Subcutaneous abdominal adipose tissue (tissue), 5 donors: ENCODE measurements at regions not wholly inside any gene's neighbourhood (a gene's known extent, or its start where the extent isn't known, plus 50 kb on each side); places are given as distances from the start of the nearest gene placed in this dataset.

Source experiments
- H3K27ac ChIP-seq: one replicate; pipeline ENCODE4 v1.7.0; 2013; ENCODE audit warnings: low read depth, mild to moderate bottlenecking, inconsistent platforms, low read length, moderate library complexity
- H3K27me3 ChIP-seq, 5 donors: one replicate each; pipeline ENCODE4 v1.7.0; 2013; ENCODE audit warnings: low read length in 5 of 5, inconsistent platforms in 1 of 5; ENCODE audit not compliant: control insufficient read depth in 5 of 5, insufficient read depth in 4 of 5
- H3K36me3 ChIP-seq, 5 donors: one replicate each; pipeline ENCODE4 v1.7.0; 2013; ENCODE audit warnings: low read length in 5 of 5; ENCODE audit not compliant: control insufficient read depth in 5 of 5, insufficient read depth in 5 of 5
- H3K4me1 ChIP-seq, 5 donors: one replicate each; pipeline ENCODE4 v1.7.0; 2013; ENCODE audit warnings: low read length in 5 of 5, mild to moderate bottlenecking in 3 of 5, moderate library complexity in 1 of 5; ENCODE audit not compliant: control insufficient read depth in 5 of 5, insufficient read depth in 5 of 5
- H3K4me3 ChIP-seq, 5 donors: one replicate each; pipeline ENCODE4 v1.7.0; 2013; ENCODE audit warnings: low read length in 5 of 5, low read depth in 1 of 5
- H3K9ac ChIP-seq, 5 donors: one replicate each; pipeline ENCODE4 v1.7.0; 2013; ENCODE audit warnings: low read length in 5 of 5, mild to moderate bottlenecking in 4 of 5, moderate library complexity in 3 of 5
- H3K9me3 ChIP-seq, 5 donors: one replicate each; pipeline ENCODE4 v1.7.0; 2013; ENCODE audit warnings: low read length in 5 of 5; ENCODE audit not compliant: control insufficient read depth in 5 of 5
- donor health status: healthy.
- donor health status: healthy.
- donor health status: healthy.
- donor health status: healthy.
- donor health status: healthy.

DNA sequence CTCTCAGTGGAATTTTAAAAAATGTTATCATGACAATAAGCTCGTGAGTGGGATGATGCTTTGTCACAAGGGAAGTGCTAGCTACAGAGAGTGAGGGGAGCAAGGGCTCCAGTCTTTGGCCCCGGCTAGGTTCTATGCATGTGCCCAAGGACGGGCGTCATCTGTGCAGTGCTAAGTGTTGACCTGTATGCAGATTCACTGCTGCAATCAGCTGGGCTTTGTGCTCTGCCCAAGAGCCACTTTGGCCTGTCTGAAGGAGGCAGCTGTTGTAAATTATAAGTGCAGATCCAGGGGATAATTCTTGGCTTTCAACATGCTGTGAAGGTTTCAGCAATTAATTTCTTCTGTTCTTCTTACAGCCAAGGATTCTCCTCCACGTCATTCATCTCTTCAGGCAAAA, 268.6 kb downstream of the PSAT1 start:
- no peaks in the 10 kb centered on the region for H3K4me1 ChIP-seq
- H3K27me3 ChIP-seq = peaks cover 0 to 3% (median 0%) of the 10 kb centered on the region in 5 donors
- H3K9ac ChIP-seq = no peak overlapping the region
- H3K4me3 ChIP-seq = no peak overlapping the region
- no peaks in the 10 kb centered on the region for H3K36me3 ChIP-seq
- no peaks in the 10 kb centered on the region for H3K9me3 ChIP-seq
- no peak overlapping the region for H3K27ac ChIP-seq

DNA sequence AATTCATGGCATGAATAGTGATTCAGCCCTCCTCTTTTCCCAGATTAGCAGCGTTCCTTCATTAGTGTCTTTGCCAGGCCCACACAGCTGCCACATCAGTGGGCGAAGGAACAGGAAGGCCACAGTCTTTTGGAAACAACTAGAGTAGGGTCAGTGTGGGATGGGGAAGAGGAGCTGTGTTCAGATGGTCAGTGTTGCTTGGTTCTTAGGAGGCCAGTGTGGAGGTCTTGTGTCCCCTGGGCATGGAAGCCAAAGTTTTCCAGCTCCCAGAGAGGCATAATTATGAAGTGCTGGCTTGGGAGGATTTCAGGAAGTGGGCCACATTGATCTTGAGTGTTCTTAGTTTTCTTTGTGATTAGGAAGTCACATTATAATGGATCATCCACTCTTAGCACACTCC, 269.6 kb downstream of the PSAT1 start:
- Histone ChIP-seq H3K27me3 (no peaks in the 10 kb centered on the region), H3K4me3 (no peak overlapping the region), H3K9ac (no peak overlapping the region), H3K9me3 (no peaks in the 10 kb centered on the region), H3K4me1 (no peaks in the 10 kb centered on the region), H3K27ac (no peak overlapping the region), H3K36me3 (no peaks in the 10 kb centered on the region)

DNA sequence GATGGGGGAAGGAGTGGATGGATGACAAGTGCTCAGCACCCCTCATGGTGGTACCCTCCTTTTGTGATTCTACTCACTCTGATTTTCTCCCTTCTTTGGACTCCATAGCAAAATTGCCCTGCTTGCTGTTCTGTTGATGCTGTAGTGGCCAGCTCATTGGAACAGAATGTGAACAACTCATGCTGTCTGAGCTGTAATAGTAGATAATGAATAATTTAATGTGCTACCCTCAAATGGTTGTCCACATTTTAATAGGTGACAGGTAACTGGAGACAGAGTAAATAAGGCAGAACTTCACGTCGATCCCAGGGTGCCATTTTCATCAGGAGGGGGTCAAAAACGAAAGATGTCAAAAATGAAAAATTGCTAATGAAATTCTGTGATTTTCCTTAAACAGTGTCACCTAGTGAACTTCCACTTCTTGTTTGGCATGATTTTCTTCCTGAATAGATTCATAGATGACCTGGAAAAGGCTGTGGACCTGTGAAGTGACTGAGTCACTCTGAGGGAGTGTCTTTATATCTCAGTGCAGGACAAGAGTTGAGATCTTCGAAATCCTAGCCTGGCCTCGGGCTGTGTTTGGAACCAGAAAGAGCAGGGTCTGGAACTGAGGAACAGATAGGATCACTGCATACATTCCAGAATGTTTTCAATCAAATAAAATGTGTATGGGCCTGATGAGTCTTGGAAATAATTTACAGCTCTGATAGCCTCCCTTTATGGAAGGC, 270.2 kb downstream of the PSAT1 start:
- H3K4me3 ChIP-seq = no peak overlapping the region
- H3K27me3 ChIP-seq = no peaks in the 10 kb centered on the region
- H3K36me3 ChIP-seq = no peaks in the 10 kb centered on the region
- H3K4me1 ChIP-seq = no peaks in the 10 kb centered on the region
- no peak overlapping the region for H3K9ac ChIP-seq
- no peak overlapping the region for H3K27ac ChIP-seq
- no peaks in the 10 kb centered on the region for H3K9me3 ChIP-seq

DNA sequence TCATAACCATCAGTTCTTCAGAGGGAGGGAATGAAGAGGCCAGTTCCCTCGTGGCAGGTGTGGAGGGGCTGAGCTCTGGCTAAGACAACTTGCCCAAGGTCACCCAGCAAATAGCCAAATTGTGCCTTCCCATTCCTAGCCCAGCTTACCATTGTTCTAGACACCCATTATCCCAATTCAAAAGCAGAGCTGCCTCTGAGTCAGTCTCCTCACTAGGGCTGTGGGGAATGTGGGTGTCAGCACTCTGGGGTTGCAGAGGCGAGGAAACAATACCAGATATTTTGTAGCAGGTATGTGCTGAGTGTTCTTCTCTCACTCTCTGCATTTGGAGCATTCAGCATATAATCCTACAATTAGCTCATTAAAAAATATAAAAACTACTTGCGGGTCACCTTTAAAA, 270.8 kb downstream of the PSAT1 start:
- no peaks in the 10 kb centered on the region for H3K36me3 ChIP-seq
- no peaks in the 10 kb centered on the region for H3K27me3 ChIP-seq
- H3K27ac ChIP-seq = no peak overlapping the region
- no peaks in the 10 kb centered on the region for H3K9me3 ChIP-seq
- H3K9ac ChIP-seq = no peak overlapping the region
- H3K4me1 ChIP-seq = peaks cover 0 to 5% (median 4%) of the 10 kb centered on the region in 5 donors
- no peak overlapping the region for H3K4me3 ChIP-seq

DNA sequence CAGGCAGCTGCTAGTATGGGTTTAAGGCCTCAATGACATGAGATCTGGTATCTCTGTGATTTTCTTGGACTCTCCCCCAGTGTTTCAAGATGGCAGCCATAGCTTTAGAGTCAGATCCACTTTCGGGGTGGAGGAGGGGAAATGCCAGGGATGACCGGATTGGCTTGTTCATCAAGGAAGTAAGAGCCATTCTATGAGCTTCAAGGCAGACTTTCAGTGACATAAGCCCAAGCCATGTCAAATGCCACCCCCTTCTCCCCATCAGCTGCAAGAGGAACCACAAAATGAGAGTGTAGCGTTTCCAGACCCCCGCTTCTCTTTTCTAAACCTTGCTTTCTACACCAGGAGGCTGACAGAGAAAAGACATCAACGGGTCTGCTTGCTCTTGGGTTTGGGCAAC, 271.8 kb downstream of the PSAT1 start:
- no peaks in the 10 kb centered on the region for H3K27me3 ChIP-seq
- H3K27ac ChIP-seq = no peak overlapping the region
- no peak overlapping the region for H3K4me3 ChIP-seq
- no peak overlapping the region for H3K9ac ChIP-seq
- peaks cover 0 to 16% (median 13%) of the 10 kb centered on the region in 5 donors for H3K4me1 ChIP-seq
- no peaks in the 10 kb centered on the region for H3K36me3 ChIP-seq
- H3K9me3 ChIP-seq = no peaks in the 10 kb centered on the region

DNA sequence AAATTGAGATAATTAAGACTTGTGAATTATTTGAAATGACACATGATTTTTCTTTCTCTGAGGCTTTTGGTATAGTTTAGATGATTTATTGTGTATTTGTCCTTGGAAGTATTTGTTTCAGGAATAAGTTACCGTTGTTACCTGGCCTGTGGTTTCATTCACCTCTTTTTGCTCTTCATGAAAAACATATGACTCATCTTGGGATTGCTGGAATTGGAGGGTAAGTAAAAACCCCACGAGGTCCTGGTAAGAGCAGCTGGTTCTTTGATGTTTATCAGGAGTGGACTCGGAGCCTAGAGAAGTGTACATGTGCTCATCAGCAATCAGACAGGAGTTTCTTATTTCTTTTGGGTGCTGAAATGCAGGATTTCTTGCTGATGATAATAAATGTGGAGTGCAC, 275.3 kb downstream of the PSAT1 start:
- Histone ChIP-seq H3K27me3 (no peaks in the 10 kb centered on the region), H3K4me1 (peaks cover 0 to 32% (median 15%) of the 10 kb centered on the region in 5 donors), H3K27ac (no peak overlapping the region), H3K4me3 (no peak overlapping the region), H3K9ac (no peak overlapping the region), H3K36me3 (no peaks in the 10 kb centered on the region), H3K9me3 (no peaks in the 10 kb centered on the region)

DNA sequence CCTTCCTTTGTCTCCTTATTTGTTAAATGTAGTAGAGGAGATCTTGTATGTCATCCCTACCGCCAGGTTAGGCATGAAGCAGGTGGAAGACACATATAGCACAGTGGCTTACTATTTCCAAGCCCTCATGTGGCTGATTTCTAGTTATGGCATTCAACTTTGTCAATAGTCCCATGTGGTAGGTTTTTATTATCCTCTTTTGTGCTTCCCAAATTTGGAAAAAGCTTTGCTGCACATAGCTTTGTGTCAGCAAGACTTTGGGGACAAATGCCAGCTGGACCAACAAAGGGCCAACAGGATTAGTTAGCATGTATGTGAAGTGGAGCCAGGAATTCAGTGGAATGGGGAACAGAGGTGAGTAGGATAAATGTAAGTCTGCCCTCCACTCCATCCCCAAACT, 276.3 kb downstream of the PSAT1 start:
- no peaks in the 10 kb centered on the region for H3K36me3 ChIP-seq
- H3K4me3 ChIP-seq = no peak overlapping the region
- no peaks in the 10 kb centered on the region for H3K9me3 ChIP-seq
- H3K27ac ChIP-seq = no peak overlapping the region
- H3K9ac ChIP-seq = no peak overlapping the region
- no peaks in the 10 kb centered on the region for H3K27me3 ChIP-seq
- H3K4me1 ChIP-seq = peaks cover 0 to 41% (median 21%) of the 10 kb centered on the region in 5 donors

DNA sequence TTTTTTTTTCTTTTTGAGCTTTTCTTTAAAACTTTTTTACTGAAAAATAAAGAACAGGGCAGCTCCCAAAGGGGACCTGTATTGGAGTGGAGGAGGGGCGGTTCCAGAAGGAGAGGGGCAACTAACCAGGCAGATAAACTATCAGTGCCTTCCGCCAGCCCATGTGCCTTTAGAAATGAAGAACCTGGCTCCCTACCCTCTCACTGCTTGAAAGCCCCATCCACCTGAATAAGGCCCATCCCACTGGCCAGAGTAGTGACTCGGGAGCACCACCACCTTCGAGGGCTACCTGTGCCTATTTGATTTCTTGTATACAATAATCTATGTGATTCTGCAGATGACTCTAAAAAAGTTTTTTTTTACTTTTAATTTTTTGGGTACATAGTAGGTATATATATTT, 276.7 kb downstream of the PSAT1 start:
- Histone ChIP-seq H3K36me3 (no peaks in the 10 kb centered on the region), H3K4me3 (no peak overlapping the region), H3K4me1 (peaks cover 0 to 44% (median 21%) of the 10 kb centered on the region in 5 donors), H3K27ac (no peak overlapping the region), H3K27me3 (no peaks in the 10 kb centered on the region), H3K9ac (no peak overlapping the region), H3K9me3 (no peaks in the 10 kb centered on the region)

DNA sequence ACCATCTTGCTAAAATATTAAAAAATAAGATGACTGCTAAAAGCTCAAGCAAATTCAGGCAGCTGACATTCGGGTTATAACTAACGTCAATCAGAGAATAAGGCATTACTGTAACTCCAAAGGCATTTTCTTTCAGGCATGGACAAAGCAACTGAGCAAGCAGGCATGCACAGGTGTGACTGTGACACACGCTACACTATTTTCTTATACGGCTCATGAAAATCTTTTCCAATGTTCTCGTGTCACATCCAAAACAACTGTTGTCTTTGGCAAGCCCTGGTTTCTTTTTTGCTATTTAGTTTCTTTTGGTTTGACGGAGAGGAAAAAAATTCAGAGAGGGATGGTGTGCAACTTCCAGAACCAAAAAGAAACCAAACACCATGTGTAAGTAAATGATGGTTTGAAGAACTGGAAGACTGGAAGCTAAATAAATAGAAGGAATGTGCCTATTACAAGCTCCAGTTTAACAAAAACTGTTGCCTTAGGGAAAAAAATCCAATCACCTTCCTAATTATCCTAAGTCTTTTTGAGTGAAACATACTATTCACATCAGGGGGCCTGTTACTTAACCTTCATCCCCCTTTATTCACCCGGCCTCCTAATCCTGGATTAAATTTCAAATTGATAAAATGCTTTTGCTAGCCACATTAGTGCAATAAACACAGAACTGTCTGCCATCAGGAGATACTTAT, 277.6 kb downstream of the PSAT1 start:
- H3K27me3 ChIP-seq = no peaks in the 10 kb centered on the region
- no peaks in the 10 kb centered on the region for H3K36me3 ChIP-seq
- no peak overlapping the region for H3K9ac ChIP-seq
- no peak overlapping the region for H3K27ac ChIP-seq
- H3K4me3 ChIP-seq = no peak overlapping the region
- H3K4me1 ChIP-seq = peaks cover 0 to 44% (median 21%) of the 10 kb centered on the region in 5 donors
- H3K9me3 ChIP-seq = no peaks in the 10 kb centered on the region

DNA sequence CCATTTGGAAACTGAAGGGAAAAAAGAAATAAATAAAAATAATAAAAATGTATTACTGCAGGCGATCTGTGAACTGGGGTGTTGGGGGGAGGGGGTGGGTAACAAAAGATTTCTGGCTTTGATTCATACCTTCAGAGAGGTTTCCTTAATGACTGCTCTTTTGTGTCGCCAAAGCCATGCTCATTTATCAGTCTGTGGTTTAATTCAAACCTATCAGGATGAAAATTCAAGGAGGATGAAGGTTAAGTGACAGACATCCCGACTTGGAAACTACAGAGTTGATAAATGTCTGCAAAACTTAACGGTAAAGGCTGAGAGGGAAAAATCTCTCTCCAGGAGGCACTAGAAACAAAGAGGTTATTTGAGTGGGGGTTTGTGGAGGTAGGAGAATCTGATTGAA, 278.2 kb downstream of the PSAT1 start:
- Histone ChIP-seq H3K4me3 (no peak overlapping the region), H3K4me1 (peaks cover 0 to 44% (median 21%) of the 10 kb centered on the region in 5 donors), H3K9me3 (no peaks in the 10 kb centered on the region), H3K36me3 (no peaks in the 10 kb centered on the region), H3K27ac (no peak overlapping the region), H3K27me3 (no peaks in the 10 kb centered on the region), H3K9ac (no peak overlapping the region)
